DND-41 (cell line): ENCODE measurements at regions not wholly inside any gene's neighbourhood (a gene's known extent, or its start where the extent isn't known, plus 50 kb on each side); places are given as distances from the start of the nearest gene placed in this dataset.

Experiments
- CTCF ChIP-seq: IDR thresholded peaks from 2 replicates; pipeline ENCODE4 v1.5.1; 2012; ENCODE audit warnings: borderline replicate concordance, low read length, moderate library complexity, mild to moderate bottlenecking; ENCODE audit not compliant: poor library complexity, severe bottlenecking; ENCODE audit errors: extremely low read depth
- EZH2 ChIP-seq: IDR thresholded peaks from 3 replicates; pipeline ENCODE4 v1.6.1; 2012; ENCODE audit warnings: borderline replicate concordance, low read depth, mild to moderate bottlenecking, moderate library complexity, low read length, inconsistent platforms; ENCODE audit not compliant: severe bottlenecking

DNA sequence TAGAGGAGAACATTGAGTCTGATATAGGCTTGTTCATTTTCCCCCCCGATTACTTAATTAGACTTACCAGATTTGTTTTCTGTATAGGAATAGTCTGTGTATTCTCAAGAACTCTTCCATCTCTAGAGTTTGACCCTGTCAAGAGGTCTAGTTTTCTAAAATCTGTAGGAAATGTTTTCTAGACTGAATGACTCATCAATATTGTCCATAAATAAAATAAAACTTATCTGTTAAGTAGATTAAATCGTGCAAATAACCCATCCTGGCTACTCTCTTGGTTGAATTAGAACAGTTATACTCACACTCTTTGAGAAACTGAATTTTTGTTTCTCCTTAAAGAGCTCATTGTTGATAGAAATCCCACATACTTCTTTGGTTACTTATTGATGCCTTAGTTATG lies 299.2 kb upstream of the CWC22 start:
- TF ChIP-seq CTCF = no peak
- no peak for TF ChIP-seq EZH2
